Thyroid gland (tissue), 4 donors: ENCODE measurements at regions not wholly inside any gene's neighbourhood (a gene's known extent, or its start where the extent isn't known, plus 50 kb on each side); places are given as distances from the start of the nearest gene placed in this dataset.

Source experiments
- DNase-seq, 2 donors: peaks; one replicate each; pipeline ENCODE4 v3.0.0-alpha.2; 2019
- H3K27ac ChIP-seq, 3 donors: fragments of 200-600 bp; sonication (generic); 1 replicate in 2 of 3; 2 replicates in 1 of 3; pipeline ENCODE4 v1.5.1; 2016 to 2019; ENCODE audit warnings: mild to moderate bottlenecking in 1 of 3, moderate library complexity in 1 of 3
- H3K27me3 ChIP-seq: fragments of 200-600 bp; sonication (generic); one replicate; pipeline ENCODE4 v1.5.1; 2019
- H3K36me3 ChIP-seq, 2 donors: fragments of 200-600 bp; sonication (generic); one replicate each; pipeline ENCODE4 v1.5.1; 2016 to 2019
- H3K4me1 ChIP-seq, 2 donors: fragments of 200-600 bp; sonication (generic); one replicate each; pipeline ENCODE4 v1.5.1; 2017 to 2019
- H3K4me3 ChIP-seq, 3 donors: fragments of 200-600 bp; sonication (generic); replicated peaks in 1 of 3; 1 replicate in 2 of 3; 2 replicates in 1 of 3; pipeline ENCODE4 v1.5.1; 2016; ENCODE audit warnings: mild to moderate bottlenecking in 1 of 3
- H3K9me3 ChIP-seq: fragments of 200-600 bp; sonication (generic); one replicate; pipeline ENCODE4 v1.5.1; 2017
- CTCF ChIP-seq, 6 experiments: fragments of 200-600 bp in 3 of 6; fragments of 450-650 bp in 3 of 6; sonication (generic) in 3 of 6; IDR thresholded peaks; one replicate each; pipeline ENCODE4 v1.5.1; 2016 to 2019; ENCODE audit warnings: antibody characterized with exemption in 6 of 6, mild to moderate bottlenecking in 2 of 6, inconsistent platforms in 1 of 6, moderate library complexity in 1 of 6
- POLR2A ChIP-seq, 2 donors: fragments of 450-650 bp; IDR thresholded peaks; one replicate each; pipeline ENCODE4 v1.6.1; 2017; ENCODE audit warnings: antibody characterized with exemption in 2 of 2, mild to moderate bottlenecking in 2 of 2, moderate library complexity in 1 of 2
- WGBS, 2 donors: methylation state at CpG; one replicate each; pipeline ENCODE4 v1.1.5; 2017; 5-methylcytosine and 5-hydroxymethylcytosine counted together
- intact Hi-C: fragments of 100-400 bp; cut with DNase I; formaldehyde crosslinking; loops from one replicate; pipeline ENCODE4 v1.15.1; 2023

DNA sequence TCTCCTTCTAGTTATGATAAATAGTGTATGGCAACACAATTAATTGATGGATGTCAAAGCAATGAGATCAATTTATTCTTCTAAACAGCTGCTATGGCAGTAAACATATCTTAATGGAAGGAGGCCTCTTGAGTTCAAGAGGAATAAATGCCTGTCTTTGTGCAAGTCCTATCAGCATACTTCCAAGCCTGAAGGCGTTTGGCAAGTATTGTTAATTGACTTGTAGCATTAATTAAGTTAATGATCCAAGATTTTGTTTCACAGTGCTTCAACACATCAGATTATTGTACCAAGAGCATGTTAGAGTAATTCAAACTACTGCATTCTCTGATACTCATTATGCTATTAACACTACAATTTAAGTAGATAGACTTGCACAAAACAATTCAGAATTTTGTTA lies 144.8 kb downstream of the FAT4 start:
- Histone ChIP-seq H3K4me3 (no peak overlapping the region), H3K4me1 (no peaks in the 10 kb centered on the region), H3K27me3 (no peaks in the 10 kb centered on the region), H3K27ac (no peak overlapping the region), H3K9me3 (no peaks in the 10 kb centered on the region), H3K36me3 (no peaks in the 10 kb centered on the region)
- intact Hi-C loops: no loop called here
- no peak for TF ChIP-seq POLR2A (IDR thresholded peaks at IDR 0.05)
- TF ChIP-seq CTCF (IDR thresholded peaks at IDR 0.05): no peak
- 87 to 94% methylated on average over 1 of the region's 1 CpG for WGBS, 2 donors
- DNase-seq: no peak

DNA sequence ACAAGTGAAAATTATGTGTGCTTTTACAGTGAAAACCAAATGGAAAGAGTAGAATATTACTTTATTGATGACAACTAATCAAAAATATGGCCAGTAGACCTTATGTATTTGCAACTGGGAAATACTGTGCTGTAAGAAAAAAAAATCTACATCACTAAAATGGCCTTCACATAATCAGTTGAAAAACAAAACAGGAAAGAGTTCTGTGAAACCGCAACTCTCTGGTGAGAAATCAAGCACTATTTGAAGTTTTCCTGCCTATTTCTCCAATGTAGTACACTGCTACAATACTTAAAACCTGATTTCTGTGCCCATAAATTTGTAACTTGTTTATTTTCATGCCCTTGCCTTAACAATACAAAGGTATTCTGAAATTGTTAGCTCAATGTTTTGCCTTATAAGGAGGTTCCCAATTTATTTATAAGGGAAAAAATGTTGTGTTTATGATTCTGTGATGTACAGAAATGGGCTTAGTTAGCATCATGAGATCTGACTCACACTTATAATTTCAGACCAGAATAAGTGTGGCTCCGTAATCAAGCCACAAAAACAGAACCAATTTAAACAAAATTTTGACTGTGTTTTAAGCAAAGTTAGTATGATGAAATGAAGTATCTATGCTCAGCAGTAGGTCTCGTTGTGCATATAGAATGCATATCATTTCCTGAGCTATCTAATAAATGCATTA lies 147.1 kb downstream of the FAT4 start:
- Histone ChIP-seq H3K9me3 (no peaks in the 10 kb centered on the region), H3K4me1 (no peaks in the 10 kb centered on the region), H3K36me3 (no peaks in the 10 kb centered on the region), H3K27ac (no peak overlapping the region), H3K27me3 (no peaks in the 10 kb centered on the region), H3K4me3 (no peak overlapping the region)
- TF ChIP-seq CTCF (IDR thresholded peaks at IDR 0.05) (no peak), POLR2A (IDR thresholded peaks at IDR 0.05) (no peak)
- DNase-seq: no peak
- intact Hi-C loops: no loop called here
- WGBS, 2 donors: 84 to 88% methylated on average over 3 of the region's 3 CpGs

DNA sequence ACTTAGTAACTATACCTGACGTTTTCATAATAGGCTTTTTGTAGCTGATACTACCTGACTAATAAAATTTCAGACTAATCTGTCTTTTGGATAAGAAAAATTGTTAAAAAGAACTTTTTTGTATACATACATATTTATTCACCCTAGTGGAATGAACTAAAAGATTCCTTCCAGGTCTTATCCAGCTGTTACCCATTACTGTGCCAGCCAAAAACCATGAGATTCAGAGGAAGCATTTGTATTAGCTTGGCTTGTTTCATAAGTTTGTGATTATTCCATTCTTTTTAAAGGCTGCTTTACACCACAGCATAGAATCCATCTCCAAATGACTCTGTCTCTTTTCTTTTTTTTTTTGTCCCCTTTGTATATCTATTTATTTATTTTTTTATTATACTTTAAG lies 149.4 kb downstream of the FAT4 start:
- Histone ChIP-seq H3K4me3 (no peak overlapping the region), H3K9me3 (no peaks in the 10 kb centered on the region), H3K27ac (no peak overlapping the region), H3K4me1 (no peaks in the 10 kb centered on the region), H3K36me3 (peaks cover 0 to 4% of the 10 kb centered on the region in 2 donors), H3K27me3 (no peaks in the 10 kb centered on the region)
- TF ChIP-seq CTCF (IDR thresholded peaks at IDR 0.05): no peak
- no peak for TF ChIP-seq POLR2A (IDR thresholded peaks at IDR 0.05)
- DNase-seq: no peak
- intact Hi-C loops: no loop called here
- WGBS, 2 donors: 94 to 96% methylated on average over 1 of the region's 1 CpG

DNA sequence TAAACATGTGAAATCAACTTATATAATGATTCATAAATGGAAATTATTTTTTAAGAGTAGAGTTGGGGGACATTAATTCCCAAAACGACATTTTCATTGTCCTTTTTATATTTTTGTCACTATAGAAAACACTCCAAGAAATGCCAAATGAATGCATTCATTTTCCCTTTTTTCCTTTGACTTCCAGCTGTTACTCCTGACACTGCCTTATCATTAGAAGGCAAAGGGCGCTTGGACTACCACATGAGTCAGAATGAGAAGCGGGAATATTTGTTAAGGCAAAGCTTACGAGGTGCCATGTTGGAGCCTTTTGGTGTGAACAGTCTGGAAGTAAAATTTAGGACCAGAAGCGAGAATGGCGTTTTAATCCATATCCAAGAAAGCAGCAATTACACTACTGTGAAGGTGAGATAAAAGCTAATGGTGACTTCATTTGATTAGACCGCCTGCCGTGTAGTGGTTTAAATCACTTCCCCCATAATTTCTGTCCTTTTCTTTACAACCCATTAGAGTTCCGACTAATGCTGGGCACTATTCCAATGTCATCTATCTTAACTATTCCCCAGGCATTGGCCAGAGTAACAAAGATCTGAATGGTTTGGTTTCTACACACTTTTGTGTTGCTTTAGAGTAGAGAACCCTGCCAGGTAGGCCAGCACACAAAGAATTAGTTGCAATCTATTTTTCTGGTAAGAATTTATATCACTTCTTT lies 166.7 kb downstream of the FAT4 start:
- H3K27me3 ChIP-seq: no peaks in the 10 kb centered on the region
- no peak overlapping the region for H3K4me3 ChIP-seq
- no peaks in the 10 kb centered on the region for H3K4me1 ChIP-seq
- H3K9me3 ChIP-seq: no peaks in the 10 kb centered on the region
- intact Hi-C loops: no loop called here
- no peak overlapping the region for H3K27ac ChIP-seq
- TF ChIP-seq CTCF (IDR thresholded peaks at IDR 0.05) (no peak), POLR2A (IDR thresholded peaks at IDR 0.05) (no peak)
- DNase-seq: no peak
- 80 to 90% methylated on average over 9 of the region's 9 CpGs for WGBS, 2 donors
- no peaks in the 10 kb centered on the region for H3K36me3 ChIP-seq

GRCh38 chr4:125482822-125483221 lies 168.1 kb downstream of the FAT4 start:
- WGBS, 2 donors: 79 to 94% methylated on average over 3 of the region's 3 CpGs
- H3K36me3 ChIP-seq: peaks cover 6 to 7% of the 10 kb centered on the region in 2 donors
- no peak overlapping the region for H3K4me3 ChIP-seq
- no peak for DNase-seq
- H3K27ac ChIP-seq: no peak overlapping the region
- no peaks in the 10 kb centered on the region for H3K4me1 ChIP-seq
- no peaks in the 10 kb centered on the region for H3K27me3 ChIP-seq
- TF ChIP-seq POLR2A (IDR thresholded peaks at IDR 0.05) (no peak), CTCF (IDR thresholded peaks at IDR 0.05) (no peak)
- intact Hi-C loops: no loop called here
- no peaks in the 10 kb centered on the region for H3K9me3 ChIP-seq
